ENCODE measurements at regions not wholly inside any gene's neighbourhood (a gene's known extent, or its start where the extent isn't known, plus 50 kb on each side); places are given as distances from the start of the nearest gene placed in this dataset.

GRCh38 chr2:76314271-76315020 is 603.7 kb upstream of the GCFC2 start:
- no peak for DNase-seq

DNA sequence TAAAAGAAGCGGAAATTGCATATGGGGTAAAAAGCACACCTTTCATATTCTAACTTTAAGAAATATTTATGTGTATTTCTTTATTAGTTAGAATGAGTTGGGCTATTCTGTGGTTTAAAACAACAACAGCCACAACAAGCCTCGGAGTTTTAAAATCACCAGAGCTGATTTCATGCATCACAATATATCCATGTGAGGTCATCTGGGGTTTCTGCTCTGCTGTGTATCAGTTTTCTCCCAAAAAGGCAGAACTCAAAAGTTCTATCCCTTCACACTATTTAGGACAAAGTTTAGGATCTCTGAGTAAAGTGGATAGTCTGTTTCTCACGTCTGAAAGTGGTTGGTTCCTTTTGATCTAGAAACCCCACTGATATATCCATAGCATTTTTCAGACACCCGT is 601.5 kb upstream of the GCFC2 start:
- DNase-seq = no peak

DNA sequence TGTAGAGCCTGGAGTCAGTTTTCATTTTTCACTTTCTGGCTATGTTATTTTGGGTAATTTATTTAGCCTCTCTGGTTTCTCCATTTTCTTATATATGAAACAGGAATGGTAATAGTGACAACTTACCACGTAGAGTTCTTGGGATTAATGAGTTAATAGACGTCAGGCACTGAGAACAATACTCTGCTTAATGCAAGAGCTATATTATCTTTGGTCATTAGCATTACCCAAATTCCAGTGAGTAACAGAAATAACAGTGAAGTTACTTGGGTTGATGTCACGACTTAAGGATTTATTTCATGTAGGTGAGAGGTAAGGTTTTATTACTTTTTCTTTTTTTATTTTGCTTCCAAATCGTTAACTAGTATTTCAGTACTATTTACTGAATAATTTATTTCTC is 601.0 kb upstream of the GCFC2 start:
- DNase-seq = no peak

DNA sequence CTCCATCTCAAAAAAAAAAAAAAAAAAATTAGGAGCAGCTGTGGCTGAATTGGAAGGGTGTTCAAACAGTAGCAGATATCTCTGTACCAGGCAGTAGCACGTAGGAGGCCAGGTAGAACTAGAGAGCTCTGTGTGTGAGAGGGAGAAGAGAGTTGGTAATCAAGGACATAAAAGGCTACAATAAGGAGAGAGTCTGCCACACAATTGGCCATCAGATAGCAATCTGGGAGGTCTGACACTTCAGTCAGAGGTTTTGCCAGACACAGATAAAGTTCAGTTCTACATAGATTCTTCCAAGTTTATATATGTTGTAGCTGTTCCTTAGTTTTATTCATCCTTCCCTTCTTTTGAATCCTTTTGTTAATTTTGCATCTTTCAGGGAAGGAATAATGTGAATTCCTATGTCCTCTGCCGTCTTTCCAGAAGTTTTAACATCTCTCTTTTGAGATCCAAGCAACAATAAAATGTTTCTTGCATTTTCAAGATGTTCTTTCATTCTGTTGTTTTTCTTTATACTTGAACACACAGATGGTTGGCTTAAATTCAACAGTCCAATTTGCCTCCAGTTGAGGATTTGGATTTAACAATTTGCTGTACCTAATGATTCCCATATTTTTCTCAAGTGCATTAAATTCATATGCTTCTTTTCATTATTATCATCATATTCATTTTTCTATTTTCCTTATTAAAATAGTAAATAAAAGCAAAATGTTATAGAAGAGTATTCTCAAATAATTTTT is 600.3 kb upstream of the GCFC2 start:
- no peak for DNase-seq

GRCh38 chr2:76307495-76307894 is 596.8 kb upstream of the GCFC2 start:
- DNase-seq = no peak

- no peak for DNase-seq
Observed at GRCh38 chr2:76298041-76298440, 587.3 kb upstream of the GCFC2 start.

GRCh38 chr2:76296438-76296837 is 585.7 kb upstream of the GCFC2 start:
- DNase-seq = no peak

DNA sequence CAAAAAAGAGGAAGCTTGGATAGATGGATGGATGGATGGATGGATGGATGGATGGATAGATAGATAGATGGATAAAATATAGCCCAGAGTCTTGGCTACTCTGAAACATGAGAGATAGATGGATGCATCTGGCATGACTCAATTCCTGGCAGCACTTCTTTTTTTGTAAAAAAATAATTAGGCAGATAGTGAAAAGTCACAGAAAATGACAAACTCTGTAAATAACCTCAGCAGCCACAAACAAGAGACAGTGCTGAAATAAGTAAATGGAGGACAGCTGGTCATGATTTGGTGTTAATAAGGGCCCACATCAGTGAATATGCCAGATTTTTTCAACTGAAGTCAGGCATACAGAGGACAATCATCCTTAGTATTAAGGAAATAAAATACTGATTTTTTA is 585.0 kb upstream of the GCFC2 start:
- no peak for DNase-seq

GRCh38 chr2:76288598-76288997 is 577.9 kb upstream of the GCFC2 start:
- no peak for DNase-seq

DNA sequence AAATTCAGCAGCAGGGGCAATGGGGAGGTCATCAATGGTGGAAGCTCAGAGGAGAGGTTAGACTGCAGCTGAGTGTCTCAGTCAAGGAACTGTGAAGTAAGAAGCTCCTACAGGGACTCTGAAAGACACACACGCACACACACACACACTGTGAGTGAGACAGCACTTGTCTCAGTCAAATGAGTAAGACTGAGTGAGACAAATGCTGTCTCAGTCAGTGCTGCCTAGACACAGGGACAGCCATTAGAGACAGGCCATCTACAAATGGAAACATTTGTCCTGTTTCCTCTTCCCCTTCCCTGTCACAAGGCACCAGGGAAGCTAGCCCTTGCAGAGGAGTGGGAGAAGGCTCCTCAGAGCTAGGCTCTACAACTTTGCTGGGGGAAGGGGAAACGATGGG is 577.4 kb upstream of the GCFC2 start:
- DNase-seq = no peak

- no peak for DNase-seq
Observed at GRCh38 chr2:76283350-76283749, 572.6 kb upstream of the GCFC2 start.

- DNase-seq = no peak
Observed at GRCh38 chr2:76281156-76281841, 570.6 kb upstream of the GCFC2 start.

DNA sequence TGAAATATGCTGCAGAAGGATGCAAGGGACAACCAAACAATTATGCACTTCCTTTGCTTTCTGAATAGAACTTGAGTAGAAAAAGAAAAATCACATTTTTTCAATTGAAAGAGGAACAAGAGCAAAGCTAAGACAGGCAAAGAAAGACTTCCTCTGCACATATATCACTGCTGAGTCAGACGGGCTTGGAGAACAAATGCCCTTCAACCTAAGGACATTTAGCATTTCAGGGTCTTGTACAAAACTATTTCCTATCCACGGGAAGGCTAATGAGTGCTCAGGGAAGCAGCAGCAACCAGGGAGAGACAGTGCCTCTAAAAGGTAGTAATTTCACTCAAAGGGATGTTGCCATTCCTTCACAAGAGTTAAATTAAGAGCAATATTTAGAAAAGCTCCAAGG is 570.0 kb upstream of the GCFC2 start:
- no peak for DNase-seq

DNA sequence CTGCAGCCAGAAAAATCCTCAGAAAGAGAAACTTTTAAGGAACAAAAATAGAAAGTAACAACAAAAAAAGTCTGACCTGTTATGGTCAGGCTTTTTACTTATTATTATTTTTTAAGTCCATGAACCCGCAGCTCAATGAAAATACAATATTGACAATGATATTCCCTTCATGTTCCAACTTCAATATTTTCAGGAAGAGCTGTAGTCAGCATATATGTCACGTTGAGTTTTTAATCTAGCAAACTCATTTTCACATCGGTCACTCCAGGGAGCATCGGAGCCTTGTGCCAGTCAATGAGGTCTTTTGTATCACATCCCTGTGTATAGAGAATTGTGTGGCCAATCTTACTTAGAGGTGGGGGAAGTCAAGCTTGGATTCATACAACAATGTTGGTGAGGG is 568.4 kb upstream of the GCFC2 start:
- DNase-seq = no peak

DNA sequence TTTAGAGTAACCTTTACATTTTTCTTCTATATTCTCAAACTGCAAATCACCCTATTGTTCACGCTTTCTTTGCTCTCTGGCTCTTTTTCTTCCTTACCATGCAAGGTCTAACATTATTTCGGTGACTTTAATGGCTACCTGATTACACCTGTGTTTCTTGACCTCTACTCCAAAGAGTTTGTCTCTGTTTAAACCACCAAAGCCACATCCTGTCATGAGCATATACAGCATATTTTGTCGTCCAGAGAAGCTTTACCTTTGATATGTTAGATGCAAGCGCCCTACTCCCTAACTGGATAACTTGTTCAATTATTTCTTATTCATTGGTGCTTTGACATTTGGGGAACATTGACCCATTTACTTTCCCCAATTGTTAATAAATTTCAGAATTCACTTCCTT is 565.1 kb upstream of the GCFC2 start:
- no peak for DNase-seq

DNA sequence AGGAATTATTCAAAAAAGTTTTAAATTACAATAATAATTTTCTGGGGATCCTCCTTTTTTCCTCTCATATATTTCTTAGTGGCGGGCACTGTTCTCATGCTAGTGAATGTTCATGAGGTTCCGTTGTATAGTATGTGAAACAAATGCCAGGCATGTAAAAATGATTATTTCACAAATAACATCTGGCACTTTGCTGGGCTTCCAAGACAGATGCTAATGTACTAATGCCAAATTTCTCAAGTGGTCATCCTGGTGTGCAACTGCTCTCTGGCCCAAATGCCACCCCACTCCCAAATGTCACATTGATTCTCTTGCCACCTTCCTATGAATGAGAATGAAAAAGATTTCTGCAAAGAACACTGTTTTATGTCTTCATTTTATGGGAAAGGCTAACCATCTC is 564.0 kb upstream of the GCFC2 start:
- DNase-seq = no peak

- DNase-seq = no peak
Observed at GRCh38 chr2:76274160-76274559, 563.4 kb upstream of the GCFC2 start.

- no peak for DNase-seq
Observed at GRCh38 chr2:76270096-76270710, 559.5 kb upstream of the GCFC2 start.

DNA sequence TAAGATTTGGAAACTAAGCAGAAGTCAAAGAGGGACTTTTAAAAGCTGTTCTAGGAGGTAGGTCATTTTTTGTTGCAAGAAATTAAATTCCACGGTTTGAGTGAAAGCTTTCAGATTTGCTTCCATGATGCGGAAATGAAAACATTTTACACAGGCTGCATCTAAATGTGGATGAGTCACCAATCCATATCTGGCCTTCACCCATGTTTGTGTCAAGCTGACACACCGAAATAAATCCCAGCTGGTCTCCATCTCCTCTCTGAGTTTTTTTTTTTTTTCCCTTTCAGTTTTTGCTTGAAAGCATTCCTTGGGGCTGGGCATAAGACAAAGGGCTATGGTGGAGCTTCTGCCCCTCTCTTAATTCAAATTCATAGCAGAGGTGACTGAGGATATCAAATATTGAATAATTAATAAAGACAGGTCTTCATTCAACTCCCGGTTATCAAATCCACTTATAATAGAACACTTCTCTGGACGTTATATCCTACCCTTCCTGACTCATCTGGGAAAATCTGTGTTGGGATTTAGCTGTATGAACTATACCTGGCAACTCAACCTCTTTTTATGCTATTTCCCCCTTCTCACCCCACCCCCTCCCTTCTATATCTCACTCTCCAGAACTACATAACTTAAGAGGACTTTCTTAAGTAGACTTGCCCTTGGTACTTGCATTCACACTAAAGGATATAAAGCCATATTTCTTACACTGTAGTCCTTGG is 558.3 kb upstream of the GCFC2 start:
- no peak for DNase-seq

DNA sequence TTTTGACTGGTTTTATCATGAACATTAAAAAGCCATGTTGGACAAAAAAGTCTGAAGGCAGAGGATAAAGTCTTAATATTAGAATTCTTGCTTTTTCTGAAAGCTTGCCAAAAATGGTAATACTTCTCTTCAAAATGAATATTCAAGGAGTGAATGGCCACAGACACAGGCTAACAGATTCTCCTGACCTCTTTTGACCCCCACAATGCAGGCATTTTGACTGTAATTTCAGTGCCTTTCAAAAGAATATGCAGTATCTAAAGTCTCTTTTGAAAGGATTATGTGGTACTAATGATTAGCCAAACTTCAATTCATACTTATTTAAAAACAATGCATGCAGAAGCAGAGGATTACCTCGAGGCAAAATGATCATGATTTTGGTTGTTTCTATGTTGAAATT is 557.8 kb upstream of the GCFC2 start:
- no peak for DNase-seq

DNA sequence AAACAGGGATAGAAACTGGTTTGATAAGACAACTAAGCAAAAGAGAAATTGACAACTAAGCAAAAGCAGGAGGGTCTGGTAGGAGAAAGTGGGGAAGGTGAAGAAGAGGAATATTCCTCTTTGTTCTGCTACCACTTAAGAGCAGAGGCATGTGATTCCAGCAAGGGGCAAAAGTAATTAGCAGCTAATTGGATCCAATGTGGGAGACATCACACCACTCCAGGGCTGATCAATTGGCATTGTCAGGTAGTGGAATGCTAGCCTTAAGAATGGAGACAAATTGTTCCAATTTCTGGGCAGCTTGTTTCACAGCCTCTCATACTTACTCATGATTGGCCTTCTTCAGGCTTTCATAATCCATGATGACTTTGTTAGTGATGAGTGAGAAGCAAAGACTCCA is 547.1 kb upstream of the GCFC2 start:
- DNase-seq = no peak

DNA sequence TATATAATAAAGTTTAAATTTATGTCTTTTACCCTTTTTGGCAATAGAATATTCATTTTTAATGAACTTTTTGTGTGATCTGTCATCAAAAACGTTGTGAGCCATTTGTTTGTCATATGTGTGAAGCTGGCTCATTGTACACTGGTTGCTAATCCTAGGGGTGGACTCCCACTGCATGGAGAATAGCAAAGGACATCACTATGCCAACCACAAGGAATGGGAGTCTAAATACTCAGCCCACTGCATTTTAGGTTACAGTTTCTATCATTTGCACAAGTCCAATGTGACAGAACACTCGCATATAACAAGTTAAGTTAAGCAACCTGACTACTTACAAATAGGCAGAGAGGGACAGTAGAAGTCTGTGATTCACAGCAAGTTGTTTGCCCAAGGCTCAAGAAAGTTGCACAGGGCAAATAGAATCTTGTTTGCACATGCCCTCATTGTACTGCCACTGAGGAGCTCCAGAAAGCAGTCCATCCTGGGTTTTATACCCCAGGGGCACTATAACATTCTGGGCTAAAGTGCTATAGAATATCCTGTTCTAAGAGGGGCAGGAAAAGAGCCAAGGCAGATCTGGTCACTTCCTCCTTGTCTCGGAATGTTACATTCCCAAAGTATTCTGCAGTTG is 545.9 kb upstream of the GCFC2 start:
- DNase-seq = no peak

GRCh38 chr2:76252704-76253103 is 542.0 kb upstream of the GCFC2 start:
- DNase-seq = no peak
